ENCODE measurements at regions not wholly inside any gene's neighbourhood (a gene's known extent, or its start where the extent isn't known, plus 50 kb on each side); places are given as distances from the start of the nearest gene placed in this dataset.

DNA sequence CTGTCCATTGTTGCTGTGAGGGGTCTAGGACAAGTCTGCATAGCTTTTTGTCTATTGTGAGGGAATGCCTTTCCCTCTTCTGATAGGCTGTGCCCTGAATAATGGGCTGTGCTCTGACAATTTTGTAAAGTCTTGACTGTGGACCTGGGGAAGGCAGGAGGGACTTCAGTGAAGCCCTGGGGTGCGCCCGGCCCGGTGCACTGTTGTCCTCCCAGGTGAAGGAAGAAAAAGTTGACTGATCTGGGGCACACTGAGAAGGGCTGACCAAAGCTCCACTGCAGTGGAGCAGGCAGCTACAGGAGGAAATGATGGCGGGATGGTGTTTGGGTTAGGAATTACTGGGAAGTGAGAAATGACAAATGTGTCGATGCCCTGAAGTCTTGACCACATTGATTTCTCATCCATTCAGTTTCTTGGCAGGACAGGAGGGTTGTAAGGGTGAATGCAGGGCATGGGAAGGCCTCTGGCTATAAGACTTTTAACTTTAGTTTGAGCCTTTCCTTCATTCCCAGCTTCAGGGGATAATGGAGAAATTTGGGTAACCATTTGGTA lies 224.0 kb upstream of the CST7 start:
- H3K27ac ChIP-seq = no peak overlapping the region
- TF ChIP-seq, protein P1, sequence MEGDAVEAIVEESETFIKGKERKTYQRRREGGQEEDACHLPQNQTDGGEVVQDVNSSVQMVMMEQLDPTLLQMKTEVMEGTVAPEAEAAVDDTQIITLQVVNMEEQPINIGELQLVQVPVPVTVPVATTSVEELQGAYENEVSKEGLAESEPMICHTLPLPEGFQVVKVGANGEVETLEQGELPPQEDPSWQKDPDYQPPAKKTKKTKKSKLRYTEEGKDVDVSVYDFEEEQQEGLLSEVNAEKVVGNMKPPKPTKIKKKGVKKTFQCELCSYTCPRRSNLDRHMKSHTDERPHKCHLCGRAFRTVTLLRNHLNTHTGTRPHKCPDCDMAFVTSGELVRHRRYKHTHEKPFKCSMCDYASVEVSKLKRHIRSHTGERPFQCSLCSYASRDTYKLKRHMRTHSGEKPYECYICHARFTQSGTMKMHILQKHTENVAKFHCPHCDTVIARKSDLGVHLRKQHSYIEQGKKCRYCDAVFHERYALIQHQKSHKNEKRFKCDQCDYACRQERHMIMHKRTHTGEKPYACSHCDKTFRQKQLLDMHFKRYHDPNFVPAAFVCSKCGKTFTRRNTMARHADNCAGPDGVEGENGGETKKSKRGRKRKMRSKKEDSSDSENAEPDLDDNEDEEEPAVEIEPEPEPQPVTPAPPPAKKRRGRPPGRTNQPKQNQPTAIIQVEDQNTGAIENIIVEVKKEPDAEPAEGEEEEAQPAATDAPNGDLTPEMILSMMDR (conservative IDR thresholded peaks at IDR 0.05) = no peak

DNA sequence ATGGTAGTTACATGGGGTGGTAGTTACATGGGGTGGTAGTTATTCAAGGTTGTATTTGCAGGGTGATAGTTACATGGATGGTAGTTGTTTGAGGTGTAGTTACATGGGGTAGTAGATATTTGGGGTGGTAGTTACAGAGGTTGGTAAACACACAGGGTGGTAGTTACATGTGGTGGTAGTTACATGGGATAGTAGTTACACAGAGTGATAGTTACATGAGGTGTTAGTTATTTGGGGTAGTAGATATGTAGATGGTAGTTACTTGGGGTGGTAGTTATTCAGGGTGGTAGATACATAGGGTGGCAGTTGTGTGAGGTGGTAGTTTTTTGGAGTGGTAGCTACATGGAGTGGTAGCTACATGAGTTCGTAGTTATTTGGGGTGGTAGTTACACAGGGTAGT lies 221.3 kb upstream of the CST7 start:
- H3K27ac ChIP-seq = no peak overlapping the region
- no peak for TF ChIP-seq ZFX (IDR thresholded peaks at IDR 0.05)
- TF ChIP-seq, protein P1 (conservative IDR thresholded peaks at IDR 0.05) = no peak

DNA sequence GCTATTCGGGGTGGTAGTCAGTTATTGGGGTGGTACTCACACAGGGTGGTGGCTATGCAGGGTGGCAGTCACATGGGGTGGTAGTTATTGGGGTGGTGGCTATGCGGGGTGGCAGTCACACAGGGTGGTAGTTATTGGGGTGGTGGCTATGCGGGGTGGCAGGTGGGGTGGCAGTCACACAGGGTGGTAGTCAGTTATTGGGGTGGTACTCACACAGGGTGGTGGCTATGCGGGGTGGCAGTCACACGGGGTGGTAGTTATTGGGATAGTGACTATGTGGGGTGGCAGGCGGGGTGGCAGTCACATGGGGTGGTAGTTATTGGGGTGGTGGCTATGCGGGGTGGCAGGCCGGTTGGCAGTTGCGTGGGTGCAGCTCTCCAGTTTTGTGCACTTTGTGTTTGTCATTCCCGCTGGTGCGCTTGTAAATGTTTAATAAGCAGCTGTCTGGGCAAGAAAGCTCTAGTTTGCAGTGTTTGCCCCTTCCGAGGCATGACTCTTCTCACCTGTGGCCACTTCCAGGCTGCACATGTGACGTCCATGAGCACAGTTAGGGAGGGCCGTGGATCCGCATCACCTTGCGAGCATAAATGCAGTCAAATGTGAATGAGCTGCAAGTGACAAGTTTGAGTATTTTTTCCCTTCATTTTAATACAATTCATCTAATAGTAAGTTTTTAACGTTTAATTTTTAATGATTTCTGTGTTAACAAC lies 219.0 kb upstream of the CST7 start:
- no peak overlapping the region for H3K27ac ChIP-seq
- TF ChIP-seq, protein P1 (conservative IDR thresholded peaks at IDR 0.05) = no peak
- no peak for TF ChIP-seq ZFX (IDR thresholded peaks at IDR 0.05)

DNA sequence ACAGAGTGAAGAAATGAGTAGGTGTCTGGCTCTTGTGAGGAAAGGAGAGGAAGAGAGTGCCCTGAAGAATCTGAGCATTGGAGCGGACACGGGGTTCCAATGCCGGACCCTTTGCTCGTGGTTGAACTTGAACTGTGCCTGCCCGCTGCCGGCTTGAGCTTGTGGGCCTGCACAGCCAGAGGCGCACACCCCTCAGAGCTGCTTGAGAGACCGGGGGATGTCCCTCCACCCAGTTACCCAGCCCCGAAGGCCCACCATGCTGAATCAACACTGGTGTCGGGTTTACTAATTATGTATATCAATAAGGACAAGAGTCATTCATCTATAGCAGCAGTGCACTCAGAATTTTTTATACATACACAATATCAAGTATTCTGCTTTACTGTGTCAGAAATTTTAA lies 218.3 kb upstream of the CST7 start:
- TF ChIP-seq, protein P1 (conservative IDR thresholded peaks at IDR 0.05) = no peak
- TF ChIP-seq ZFX (IDR thresholded peaks at IDR 0.05) = no peak
- no peak overlapping the region for H3K27ac ChIP-seq

DNA sequence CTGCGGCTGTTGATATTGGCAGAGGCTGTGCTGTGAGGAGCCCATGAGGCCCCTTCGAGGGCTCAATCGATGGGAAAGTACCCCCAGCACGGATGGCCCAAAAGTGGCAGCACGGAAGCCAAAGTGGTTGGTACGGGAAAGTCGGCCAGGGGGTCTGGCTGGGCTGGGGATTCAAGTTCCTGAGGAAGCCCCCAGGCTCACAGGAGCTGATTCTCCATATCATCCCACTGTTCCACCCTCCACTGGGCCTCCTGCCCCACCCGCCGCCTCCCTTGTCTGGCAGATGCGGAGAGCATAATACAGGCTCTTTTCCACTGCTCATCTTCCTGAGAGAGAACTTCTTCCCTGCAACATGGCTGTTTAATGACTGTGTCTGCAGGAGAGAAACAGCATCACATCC lies 217.8 kb upstream of the CST7 start:
- H3K27ac ChIP-seq = no peak overlapping the region
- no peak for TF ChIP-seq ZFX (IDR thresholded peaks at IDR 0.05)
- TF ChIP-seq, protein P1 (conservative IDR thresholded peaks at IDR 0.05) = no peak

DNA sequence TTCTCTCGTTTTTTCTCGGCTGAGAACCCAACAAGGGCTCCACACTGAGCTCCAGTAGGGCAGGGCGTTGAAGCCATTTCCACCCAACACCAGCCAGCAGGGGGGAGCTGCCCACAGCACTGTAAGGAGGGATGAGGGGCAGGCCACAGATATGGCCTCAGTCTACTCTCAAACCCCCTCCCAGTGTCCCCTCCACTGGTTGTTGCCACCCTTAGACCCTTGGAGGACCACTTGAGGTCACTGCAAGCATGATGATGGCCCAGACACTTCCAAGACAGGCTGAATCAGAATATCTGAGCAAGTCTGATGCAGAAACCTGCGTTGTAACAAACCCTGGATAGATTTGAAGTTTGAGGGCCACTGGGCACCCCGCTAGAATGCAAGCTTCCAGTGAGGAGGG lies 217.0 kb upstream of the CST7 start:
- no peak overlapping the region for H3K27ac ChIP-seq
- TF ChIP-seq, protein P1 (conservative IDR thresholded peaks at IDR 0.05) = no peak
- TF ChIP-seq ZFX (IDR thresholded peaks at IDR 0.05) = no peak

DNA sequence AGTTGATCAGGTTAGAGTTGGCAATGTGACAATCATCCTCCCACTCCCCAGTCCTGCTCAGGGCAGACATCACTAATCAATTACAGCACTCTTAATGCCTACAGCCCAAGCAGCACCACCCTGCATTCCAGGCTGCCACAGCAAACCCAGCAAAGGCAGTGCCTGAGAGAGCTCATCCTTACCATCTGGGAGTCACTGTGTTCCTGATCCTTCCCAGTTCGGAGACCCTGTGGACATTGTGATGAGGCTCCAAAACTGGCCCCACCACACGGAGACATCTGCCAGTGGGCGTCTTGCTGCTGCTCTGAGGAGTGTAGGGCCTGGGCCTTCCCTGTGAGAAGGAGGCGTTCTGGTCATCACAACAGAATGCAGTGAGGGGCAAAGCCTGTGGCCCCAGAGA lies 216.5 kb upstream of the CST7 start:
- TF ChIP-seq, protein P1 (conservative IDR thresholded peaks at IDR 0.05) = no peak
- no peak for TF ChIP-seq ZFX (IDR thresholded peaks at IDR 0.05)

More for the DNA sequence above, 216.5 kb upstream of the CST7 start:
- H3K27ac ChIP-seq = no peak overlapping the region

Measured in C4-2B (cell line).